NB4 (cell line): ENCODE measurements at regions not wholly inside any gene's neighbourhood (a gene's known extent, or its start where the extent isn't known, plus 50 kb on each side); places are given as distances from the start of the nearest gene placed in this dataset.

Experiments used
- CTCF ChIP-seq: IDR thresholded peaks from one replicate; pipeline ENCODE4 v1.5.1; 2012; ENCODE audit warnings: low read depth, low read length
- MAX ChIP-seq: IDR thresholded peaks from 2 replicates; pipeline ENCODE4 v1.6.1; 2011; ENCODE audit warnings: low read depth, low read length

- TF ChIP-seq CTCF (no peak), MAX (no peak)
Observed at GRCh38 chr10:20355011-20355410, 538.8 kb downstream of the PLXDC2 start.
